Loucy (cell line): ENCODE measurements at regions not wholly inside any gene's neighbourhood (a gene's known extent, or its start where the extent isn't known, plus 50 kb on each side); places are given as distances from the start of the nearest gene placed in this dataset.

Source experiments
- H2AFZ ChIP-seq: fragments of 200-600 bp; sonication (generic); 2 replicates; pipeline ENCODE4 v1.6.0; 2016; ENCODE audit warnings: antibody characterized with exemption, mild to moderate bottlenecking, low read length, moderate library complexity
- H3F3A ChIP-seq: fragments of 200-600 bp; 2 replicates; pipeline ENCODE4 v1.6.0; 2016; ENCODE audit warnings: antibody characterized with exemption, low read depth, mild to moderate bottlenecking
- H3K27me3 ChIP-seq: fragments of 200-600 bp; sonication (generic); 2 replicates; pipeline ENCODE4 v1.6.1; 2014; ENCODE audit warnings: low read length, mild to moderate bottlenecking; ENCODE audit not compliant: insufficient read depth, poor library complexity, severe bottlenecking
- H3K36me3 ChIP-seq: fragments of 200-600 bp; sonication (generic); 2 replicates; pipeline ENCODE4 v1.6.1; 2016; ENCODE audit warnings: low read length; ENCODE audit not compliant: insufficient read depth
- H3K4me1 ChIP-seq: fragments of 200-600 bp; sonication (generic); 2 replicates; pipeline ENCODE4 v1.5.1; 2014; ENCODE audit warnings: low read length, mild to moderate bottlenecking; ENCODE audit not compliant: insufficient read depth, poor library complexity, severe bottlenecking
- H3K4me2 ChIP-seq: fragments of 200-600 bp; sonication (generic); 2 replicates; pipeline ENCODE4 v1.6.0; 2014; ENCODE audit warnings: antibody characterized with exemption, low read length, low read depth, mild to moderate bottlenecking; ENCODE audit not compliant: poor library complexity, severe bottlenecking
- H3K4me3 ChIP-seq: fragments of 200-600 bp; sonication (generic); 2 replicates; pipeline ENCODE4 v1.5.1; 2014; ENCODE audit warnings: low read length, mild to moderate bottlenecking, mixed read lengths; ENCODE audit not compliant: poor library complexity, severe bottlenecking
- H3K79me2 ChIP-seq: fragments of 200-600 bp; sonication (generic); 2 replicates; pipeline ENCODE4 v1.6.1; 2014; ENCODE audit warnings: low read length; ENCODE audit not compliant: insufficient read depth
- H3K9ac ChIP-seq: fragments of 200-600 bp; sonication (generic); 2 replicates; pipeline ENCODE4 v1.6.0; 2014; ENCODE audit warnings: mild to moderate bottlenecking, low read depth, low read length, moderate library complexity; ENCODE audit not compliant: poor library complexity, severe bottlenecking
- H3K9me2 ChIP-seq: fragments of 200-600 bp; sonication (generic); replicated peaks from 2 replicates; pipeline ENCODE4 v1.6.1; 2016; ENCODE audit warnings: low read depth, low read length, mixed read lengths
- H3K9me3 ChIP-seq: fragments of 200-600 bp; sonication (generic); 2 replicates; pipeline ENCODE4 v1.6.1; 2014; ENCODE audit warnings: mild to moderate bottlenecking, antibody characterized with exemption, low read length, low read depth; ENCODE audit not compliant: insufficient read depth
- H4K20me1 ChIP-seq: fragments of 200-600 bp; sonication (generic); 2 replicates; pipeline ENCODE4 v1.6.0; 2014; ENCODE audit warnings: antibody characterized with exemption, low read length, mild to moderate bottlenecking; ENCODE audit not compliant: insufficient read depth, poor library complexity, severe bottlenecking
- CTCF ChIP-seq: fragments of 200-600 bp; sonication (generic); conservative IDR thresholded peaks from 2 replicates; pipeline ENCODE4 v1.5.1; 2014; ENCODE audit warnings: mild to moderate bottlenecking, antibody characterized with exemption, low read length
- EZH2phosphoT487 ChIP-seq: fragments of 200-600 bp; IDR thresholded peaks from 2 replicates; pipeline ENCODE4 v1.6.1; 2018; ENCODE audit warnings: antibody characterized with exemption, mild to moderate bottlenecking, moderate library complexity, borderline replicate concordance

- Histone ChIP-seq H3K4me3 (no peak overlapping the region), H3K9ac (no peak overlapping the region), H3K79me2 (no peaks in the 10 kb centered on the region), H3K4me2 (no peak overlapping the region), H3K9me3 (no peaks in the 10 kb centered on the region), H3K4me1 (no peaks in the 10 kb centered on the region), H3K9me2 (no peaks in the 10 kb centered on the region), H4K20me1 (no peaks in the 10 kb centered on the region), H2AFZ (no peak overlapping the region), H3K27me3 (no peaks in the 10 kb centered on the region), H3K36me3 (no peaks in the 10 kb centered on the region), H3F3A (no peaks in the 10 kb centered on the region)
- TF ChIP-seq EZH2phosphoT487 = no peak
- no peak for TF ChIP-seq CTCF
These were observed 1198.8 kb upstream of the SPRY2 start for GRCh38 chr13:81539643-81540150.

GRCh38 chr13:81498969-81499368 is 1158.0 kb upstream of the SPRY2 start:
- Histone ChIP-seq H3K36me3 (no peaks in the 10 kb centered on the region), H3K9ac (no peak overlapping the region), H3F3A (no peaks in the 10 kb centered on the region), H3K79me2 (no peaks in the 10 kb centered on the region), H3K9me3 (no peaks in the 10 kb centered on the region), H3K4me1 (no peaks in the 10 kb centered on the region), H2AFZ (no peak overlapping the region), H4K20me1 (no peaks in the 10 kb centered on the region), H3K4me2 (no peak overlapping the region), H3K4me3 (no peak overlapping the region), H3K27me3 (no peaks in the 10 kb centered on the region), H3K9me2 (no peaks in the 10 kb centered on the region)
- no peak for TF ChIP-seq CTCF
- TF ChIP-seq EZH2phosphoT487 = no peak

GRCh38 chr13:81493144-81493543 is 1152.2 kb upstream of the SPRY2 start:
- Histone ChIP-seq H3K36me3 (no peaks in the 10 kb centered on the region), H4K20me1 (no peaks in the 10 kb centered on the region), H2AFZ (no peak overlapping the region), H3F3A (no peaks in the 10 kb centered on the region), H3K4me2 (no peak overlapping the region), H3K9ac (no peak overlapping the region), H3K4me1 (no peaks in the 10 kb centered on the region), H3K27me3 (no peaks in the 10 kb centered on the region), H3K4me3 (no peak overlapping the region), H3K79me2 (no peaks in the 10 kb centered on the region), H3K9me2 (no peaks in the 10 kb centered on the region), H3K9me3 (no peaks in the 10 kb centered on the region)
- TF ChIP-seq CTCF = no peak
